Activated CD4-positive, alpha-beta T cell treated with anti-CD3 and anti-CD28 coated beads for 4 hours (primary cell): ENCODE measurements at regions not wholly inside any gene's neighbourhood (a gene's known extent, or its start where the extent isn't known, plus 50 kb on each side); places are given as distances from the start of the nearest gene placed in this dataset.

Experiments used
- DNase-seq, 2 donors: peaks; one replicate each; pipeline ENCODE4 v3.0.0-alpha.2; 2020

GRCh38 chr18:78883501-78883900, 96.1 kb upstream of the SALL3 start:
- DNase-seq, result no peak

GRCh38 chr18:78884502-78884901, 95.1 kb upstream of the SALL3 start:
- no peak for DNase-seq

GRCh38 chr18:78889250-78889649, 90.4 kb upstream of the SALL3 start:
- no peak for DNase-seq

DNA sequence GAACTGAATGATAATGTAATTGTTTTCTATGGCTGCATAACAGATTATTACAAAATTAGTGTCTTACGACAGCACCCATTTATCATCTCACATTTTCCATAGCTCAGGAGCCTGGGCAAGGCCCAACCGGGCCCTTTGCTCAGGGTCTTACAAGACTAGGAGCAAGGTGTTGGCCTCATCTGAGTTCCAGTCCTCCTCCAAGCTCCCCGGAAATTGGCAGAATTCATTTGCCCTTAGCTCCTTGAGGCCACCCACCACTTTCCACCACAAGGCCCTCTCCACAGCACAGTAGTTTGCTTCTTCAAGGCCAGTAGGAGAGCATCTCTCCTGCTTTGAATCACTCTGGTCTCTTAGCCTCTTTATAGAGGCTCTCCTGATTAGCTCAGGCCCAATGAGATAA, 89.2 kb upstream of the SALL3 start:
- no peak for DNase-seq

DNA sequence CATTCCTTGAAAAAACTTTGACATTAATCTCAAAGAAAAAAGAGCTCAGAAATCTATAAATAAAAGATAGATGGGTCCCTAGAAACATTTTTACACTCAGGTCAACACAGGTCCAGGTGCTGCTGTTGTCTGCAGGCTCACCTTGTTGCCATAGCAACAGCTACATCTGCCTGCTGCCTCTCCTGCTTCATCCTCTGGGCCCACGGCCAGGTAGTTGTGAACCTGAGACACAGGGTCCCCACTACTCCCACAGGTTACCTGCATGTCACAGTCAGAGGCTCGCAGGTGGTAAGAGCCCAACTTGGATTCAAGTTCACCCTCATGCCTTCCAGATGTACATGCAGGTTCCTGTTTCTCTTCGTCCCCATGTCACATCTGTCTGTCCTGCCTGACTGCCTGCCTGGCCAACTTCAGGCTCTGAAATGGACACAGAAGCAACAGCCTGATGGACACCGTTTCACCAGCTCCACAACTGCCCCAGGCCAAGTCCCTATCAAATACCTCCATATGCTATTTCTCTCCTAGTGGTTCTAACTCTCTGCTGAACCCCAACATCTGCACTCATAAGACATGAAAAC, 88.3 kb upstream of the SALL3 start:
- DNase-seq, result no peak

GRCh38 chr18:78892177-78892576, 87.4 kb upstream of the SALL3 start:
- no peak for DNase-seq

DNA sequence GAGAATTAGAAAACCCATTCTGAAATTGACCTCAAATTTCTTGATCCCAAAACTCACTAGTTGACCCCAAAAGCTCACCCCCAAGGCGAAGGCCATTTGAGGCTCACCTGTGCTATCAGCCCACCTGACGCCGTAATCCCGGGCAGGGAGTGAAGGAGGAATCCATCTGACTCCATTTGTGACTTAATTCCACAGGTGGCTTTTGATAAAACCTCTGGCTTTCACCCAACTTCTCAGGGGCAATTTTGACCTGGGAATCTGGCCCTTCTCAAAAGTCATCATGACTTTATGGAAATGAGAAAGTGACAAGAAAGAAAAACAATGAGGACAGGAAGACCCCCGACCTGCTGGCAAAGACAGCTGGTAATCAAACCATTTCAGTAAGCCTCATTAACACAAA, 86.9 kb upstream of the SALL3 start:
- no peak for DNase-seq

DNA sequence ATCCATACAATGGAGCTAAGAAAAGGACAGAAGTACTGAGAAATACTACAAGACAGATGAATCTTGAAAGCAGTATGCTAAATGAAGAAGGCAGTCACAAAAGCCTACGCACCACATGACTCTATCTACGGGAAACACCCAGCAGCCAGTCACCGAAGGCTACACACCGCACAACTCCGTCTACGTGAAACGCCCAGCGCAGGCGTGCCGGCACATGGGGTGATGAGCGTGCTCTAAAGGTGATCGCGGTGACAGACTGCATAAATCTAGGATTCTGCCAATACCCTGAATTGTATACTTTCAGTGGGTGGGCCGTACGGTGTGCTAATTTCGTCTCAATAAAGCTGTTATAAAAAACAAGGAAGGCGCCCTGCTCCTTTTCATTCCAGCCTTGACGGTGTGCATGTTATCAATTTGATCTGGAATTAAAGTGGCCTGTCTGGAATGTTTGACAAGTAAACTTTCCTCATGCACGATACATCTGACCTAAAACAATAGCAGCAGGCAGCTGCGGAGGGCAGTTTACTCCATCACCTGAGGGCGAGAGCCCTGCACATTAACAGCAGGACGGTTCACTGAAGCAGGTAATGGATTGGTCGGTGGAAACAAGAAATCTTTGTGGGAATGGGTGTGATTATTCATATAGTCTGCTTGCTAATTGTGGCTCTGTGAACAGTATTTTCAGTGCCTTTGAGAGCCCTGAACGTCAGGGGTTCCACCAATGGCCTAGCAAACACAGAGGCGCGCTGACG, 86.2 kb upstream of the SALL3 start:
- no peak for DNase-seq

- DNase-seq, result no peak
These were observed 85.6 kb upstream of the SALL3 start for GRCh38 chr18:78894033-78894305.

- no peak for DNase-seq
These were observed 84.2 kb upstream of the SALL3 start for GRCh38 chr18:78895207-78896001.

- no peak for DNase-seq
These were observed 83.3 kb upstream of the SALL3 start for GRCh38 chr18:78896111-78896905.

DNA sequence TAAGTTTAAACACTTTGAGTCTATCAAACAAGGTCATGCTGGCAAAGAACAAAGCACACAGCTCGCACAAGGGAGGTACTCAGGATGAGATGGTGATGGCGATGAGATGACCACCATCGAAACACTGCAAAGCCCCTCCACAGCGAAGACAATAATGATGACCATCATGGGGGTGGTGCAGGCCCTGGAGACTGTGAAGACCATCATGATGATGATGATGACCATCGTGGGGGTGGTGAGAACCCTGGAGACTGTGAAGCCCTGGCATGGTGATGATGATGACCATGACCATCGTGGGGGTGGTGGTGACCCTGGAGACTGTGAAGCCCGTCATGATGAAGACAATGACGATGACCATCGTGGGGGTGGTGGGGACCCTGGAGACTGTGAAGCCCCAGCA, 81.6 kb upstream of the SALL3 start:
- no peak for DNase-seq

DNA sequence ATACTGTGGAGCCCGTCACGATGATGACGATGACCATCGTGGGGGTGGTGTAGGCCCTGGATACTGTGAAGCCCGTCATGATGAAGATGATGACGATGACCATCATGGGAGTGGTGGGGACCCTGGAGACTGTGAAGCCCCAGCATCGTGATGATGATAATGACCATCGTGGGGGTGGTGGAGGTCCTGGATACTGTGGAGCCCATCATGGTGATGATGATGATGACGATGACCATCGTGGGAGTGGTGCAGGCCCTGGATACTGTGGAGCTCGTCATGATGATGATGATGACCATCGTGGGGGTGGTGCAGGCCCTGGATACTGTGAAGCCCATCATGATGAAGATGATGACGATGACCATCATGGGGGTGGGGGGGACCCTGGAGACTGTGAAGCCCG, 81.0 kb upstream of the SALL3 start:
- DNase-seq, result no peak

DNA sequence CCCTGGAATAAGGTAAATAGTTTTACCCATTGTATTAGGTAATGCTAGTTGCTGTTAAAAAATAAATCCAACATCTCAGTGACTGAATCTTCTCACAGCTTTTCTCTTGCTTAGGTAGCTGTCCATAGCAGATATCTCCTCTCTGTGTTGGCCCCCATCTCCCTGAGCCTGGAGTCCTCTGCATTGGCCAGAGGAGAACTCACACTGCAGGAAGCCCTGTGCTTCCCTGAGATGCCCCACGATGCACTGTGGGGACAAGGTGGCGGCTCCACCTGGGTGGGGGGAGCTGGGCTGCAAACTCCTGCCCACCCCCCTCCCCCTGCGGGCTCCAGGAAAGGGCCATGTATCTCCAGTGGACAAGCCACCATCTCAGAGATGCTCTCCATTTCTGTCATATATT, 80.4 kb upstream of the SALL3 start:
- no peak for DNase-seq

- no peak for DNase-seq
These were observed 78.4 kb upstream of the SALL3 start for GRCh38 chr18:78900938-78901909.

- DNase-seq, result no peak
These were observed 77.5 kb upstream of the SALL3 start for GRCh38 chr18:78901923-78902794.

GRCh38 chr18:78902795-78903435, 76.7 kb upstream of the SALL3 start:
- DNase-seq, result no peak

GRCh38 chr18:78903436-78904178, 76.0 kb upstream of the SALL3 start:
- DNase-seq, result no peak

- no peak for DNase-seq
These were observed 75.5 kb upstream of the SALL3 start for GRCh38 chr18:78904179-78904531.

GRCh38 chr18:78905334-78905733, 74.3 kb upstream of the SALL3 start:
- no peak for DNase-seq
